ENCODE measurements at regions not wholly inside any gene's neighbourhood (a gene's known extent, or its start where the extent isn't known, plus 50 kb on each side); places are given as distances from the start of the nearest gene placed in this dataset.
"Not testable (repeated sequence)": the region's sequence is repeated elsewhere in the genome, so short reads cannot be mapped to it uniquely, and the experiment has no call there.

- intact Hi-C loops (cut with DNase I), result no loop called here
- no peak for DNase-seq (ENCODE audit: low spot score)
These were observed 112.7 kb upstream of the IQSEC1 start for GRCh38 chr3:13185737-13186434.

GRCh38 chr3:13179582-13180210 lies 106.5 kb upstream of the IQSEC1 start:
- intact Hi-C loops (cut with DNase I); DNase-seq (ENCODE audit: low spot score): not testable (repeated sequence)

- intact Hi-C loops (cut with DNase I), result no loop called here
- DNase-seq (ENCODE audit: low spot score), result no peak
These were observed 106.0 kb upstream of the IQSEC1 start for GRCh38 chr3:13179181-13179580.

GRCh38 chr3:13178107-13178506 lies 104.9 kb upstream of the IQSEC1 start:
- DNase-seq (ENCODE audit: low spot score), result no peak
- intact Hi-C loops (cut with DNase I), result no loop called here

GRCh38 chr3:13177641-13178040 lies 104.4 kb upstream of the IQSEC1 start:
- no peak for DNase-seq (ENCODE audit: low spot score)
- intact Hi-C loops (cut with DNase I), result no loop called here

GRCh38 chr3:13177236-13177635 lies 104.0 kb upstream of the IQSEC1 start:
- peak; percentile 9 for DNase-seq (ENCODE audit: low spot score)
- intact Hi-C loops (cut with DNase I), result no loop called here

GRCh38 chr3:13176445-13176844 lies 103.2 kb upstream of the IQSEC1 start:
- intact Hi-C loops (cut with DNase I), result no loop called here
- peak; percentile 49 for DNase-seq (ENCODE audit: low spot score)

GRCh38 chr3:13174803-13175135 lies 101.5 kb upstream of the IQSEC1 start:
- peak; percentile 57 for DNase-seq (ENCODE audit: low spot score)
- intact Hi-C loops (cut with DNase I), result no loop called here

- intact Hi-C loops (cut with DNase I), result no loop called here
- DNase-seq (ENCODE audit: low spot score), result peak; percentile 44
These were observed 101.0 kb upstream of the IQSEC1 start for GRCh38 chr3:13174011-13174802.

- DNase-seq (ENCODE audit: low spot score), result peak; percentile 24
- intact Hi-C loops (cut with DNase I), result no loop called here
These were observed 100.0 kb upstream of the IQSEC1 start for GRCh38 chr3:13173186-13173585.

- intact Hi-C loops (cut with DNase I), result no loop called here
- DNase-seq (ENCODE audit: low spot score), result peak; percentile 63
These were observed 99.4 kb upstream of the IQSEC1 start for GRCh38 chr3:13172644-13173013.

GRCh38 chr3:13171704-13172643 lies 98.7 kb upstream of the IQSEC1 start:
- intact Hi-C loops (cut with DNase I), result no loop called here
- DNase-seq (ENCODE audit: low spot score), result peak; percentile 55

GRCh38 chr3:13170317-13170716 lies 97.1 kb upstream of the IQSEC1 start:
- DNase-seq (ENCODE audit: low spot score), result peak; percentile 29
- intact Hi-C loops (cut with DNase I), result no loop called here

- intact Hi-C loops (cut with DNase I), result no loop called here
- DNase-seq (ENCODE audit: low spot score), result peak; percentile 61
These were observed 95.2 kb upstream of the IQSEC1 start for GRCh38 chr3:13168391-13168790.

- peak; percentile 33 for DNase-seq (ENCODE audit: low spot score)
- intact Hi-C loops (cut with DNase I), result no loop called here
These were observed 94.6 kb upstream of the IQSEC1 start for GRCh38 chr3:13167829-13168228.

- DNase-seq (ENCODE audit: low spot score), result peak; percentile 56
- intact Hi-C loops (cut with DNase I), result no loop called here
These were observed 94.0 kb upstream of the IQSEC1 start for GRCh38 chr3:13167064-13167743.

- intact Hi-C loops (cut with DNase I), result no loop called here
- DNase-seq (ENCODE audit: low spot score), result peak; percentile 65
These were observed 93.2 kb upstream of the IQSEC1 start for GRCh38 chr3:13166243-13167063.

GRCh38 chr3:13165576-13165975 lies 92.3 kb upstream of the IQSEC1 start:
- intact Hi-C loops (cut with DNase I), result no loop called here
- DNase-seq (ENCODE audit: low spot score), result peak; percentile 17
